ENCODE measurements at regions not wholly inside any gene's neighbourhood (a gene's known extent, or its start where the extent isn't known, plus 50 kb on each side); places are given as distances from the start of the nearest gene placed in this dataset.

- Histone ChIP-seq H3K4me1 (replicated peaks) (no peaks in the 10 kb centered on the region), H3K4me3 (no peak overlapping the region), H3K27me3 (replicated peaks; ENCODE audit: insufficient read depth) (no peaks in the 10 kb centered on the region), H3K9me3 (no peaks in the 10 kb centered on the region), H3K27ac (no peak overlapping the region), H3K36me3 (no peaks in the 10 kb centered on the region)
- DNase-seq (ENCODE audit: low spot score): no peak
- intact Hi-C loops (cut with DNase I): no loop called here
- TF ChIP-seq POLR2AphosphoS5 (IDR thresholded peaks at IDR 0.05) (no peak), CTCF (IDR thresholded peaks at IDR 0.05) (no peak), POLR2A (IDR thresholded peaks at IDR 0.05) (no peak)
- 8% methylated on average over 1 of the region's 1 CpG for WGBS
These were observed 415.9 kb downstream of the GRB14 start for GRCh38 chr2:164205347-164205746.

- no peak for TF ChIP-seq CTCF (IDR thresholded peaks at IDR 0.05)
- TF ChIP-seq POLR2A (IDR thresholded peaks at IDR 0.05): no peak
- TF ChIP-seq POLR2AphosphoS5 (IDR thresholded peaks at IDR 0.05): no peak
- no peaks in the 10 kb centered on the region for H3K36me3 ChIP-seq
These were observed 418.2 kb downstream of the GRB14 start for GRCh38 chr2:164203131-164203530.

GRCh38 chr2:164198256-164198655, 423.0 kb downstream of the GRB14 start:
- no peak for DNase-seq (ENCODE audit: low spot score)
- Histone ChIP-seq H3K27ac (no peak overlapping the region), H3K4me1 (replicated peaks) (no peaks in the 10 kb centered on the region), H3K27me3 (replicated peaks; ENCODE audit: insufficient read depth) (no peaks in the 10 kb centered on the region), H3K4me3 (no peak overlapping the region), H3K36me3 (no peaks in the 10 kb centered on the region), H3K9me3 (no peaks in the 10 kb centered on the region)
- TF ChIP-seq POLR2AphosphoS5 (IDR thresholded peaks at IDR 0.05) (no peak), POLR2A (IDR thresholded peaks at IDR 0.05) (no peak), CTCF (IDR thresholded peaks at IDR 0.05) (no peak)
- intact Hi-C loops (cut with DNase I): no loop called here
- 50% methylated on average over 1 of the region's 1 CpG for WGBS

More at GRCh38 chr2:164203131-164203530, 418.2 kb downstream of the GRB14 start:
- Histone ChIP-seq H3K9me3 (no peaks in the 10 kb centered on the region), H3K27ac (no peak overlapping the region), H3K4me3 (no peak overlapping the region), H3K27me3 (replicated peaks; ENCODE audit: insufficient read depth) (no peaks in the 10 kb centered on the region), H3K4me1 (replicated peaks) (no peaks in the 10 kb centered on the region)
- WGBS: 64% methylated on average over 3 of the region's 3 CpGs
- intact Hi-C loops (cut with DNase I): no loop called here
- no peak for DNase-seq (ENCODE audit: low spot score)

GRCh38 chr2:164190700-164191099, 430.6 kb downstream of the GRB14 start:
- H3K4me3 ChIP-seq: no peak overlapping the region
- 51% methylated on average over 4 of the region's 4 CpGs for WGBS

More at GRCh38 chr2:164190700-164191099, 430.6 kb downstream of the GRB14 start:
- H3K27me3 ChIP-seq (replicated peaks; ENCODE audit: insufficient read depth): no peaks in the 10 kb centered on the region
- no peaks in the 10 kb centered on the region for H3K4me1 ChIP-seq (replicated peaks)
- DNase-seq (ENCODE audit: low spot score): no peak
- TF ChIP-seq POLR2A (IDR thresholded peaks at IDR 0.05) (no peak), CTCF (IDR thresholded peaks at IDR 0.05) (no peak), POLR2AphosphoS5 (IDR thresholded peaks at IDR 0.05) (no peak)
- no peak overlapping the region for H3K27ac ChIP-seq
- no peaks in the 10 kb centered on the region for H3K36me3 ChIP-seq
- no peaks in the 10 kb centered on the region for H3K9me3 ChIP-seq
- intact Hi-C loops (cut with DNase I): no loop called here
